ENCODE measurements at regions not wholly inside any gene's neighbourhood (a gene's known extent, or its start where the extent isn't known, plus 50 kb on each side); places are given as distances from the start of the nearest gene placed in this dataset.
"Not testable (repeated sequence)": the region's sequence is repeated elsewhere in the genome, so short reads cannot be mapped to it uniquely, and the experiment has no call there.

GRCh38 chr1:4178501-4179113 is 278.5 kb upstream of the C1orf174 start:
- no peaks in the 10 kb centered on the region for H3K36me3 ChIP-seq (ENCODE audit: control insufficient read depth, insufficient read depth, low read length)
- H3K27me3 ChIP-seq (ENCODE audit: control insufficient read depth, insufficient read depth, low read length) = peaks cover 2% of the 10 kb centered on the region; the same call in 1 of the 2 replicates
- DNase-seq (ENCODE audit: low read depth, low spot score) (no peak), ATAC-seq (no peak)
- BruUV-seq (replicated peaks) = no TSS peak
- no peaks in the 10 kb centered on the region for H3K4me1 ChIP-seq (ENCODE audit: control insufficient read depth, insufficient read depth, low read length)
- TF ChIP-seq SIN3A (IDR thresholded peaks at IDR 0.05; ENCODE audit: borderline replicate concordance, insufficient read depth, low read depth, low read length) = no peak
- TF ChIP-seq TCF7L2 (IDR thresholded peaks at IDR 0.05; ENCODE audit: low read depth, low read length) = no peak
- no peak for TF ChIP-seq REST (IDR thresholded peaks at IDR 0.05; ENCODE audit: insufficient read depth in 1 of 2, low read depth in 2 of 2, low read length in 1 of 2)
- no peak for TF ChIP-seq CTCF (IDR thresholded peaks at IDR 0.05)
- ChIA-PET POLR2A (no interaction called here), CTCF (no interaction called here)
- H3K9me3 ChIP-seq (ENCODE audit: control insufficient read depth, insufficient read depth, low read depth, low read length) = no peaks in the 10 kb centered on the region
- H3K4me3 ChIP-seq (ENCODE audit: low read depth in 2 of 2, low read length in 2 of 2) = no peak overlapping the region
- intact Hi-C loops (cut with micrococcal nuclease; ENCODE audit: unreplicated experiment) = no loop called here
- no peak overlapping the region for H3K27ac ChIP-seq (ENCODE audit: low read length)
- in situ Hi-C loops (cut with HindIII; ENCODE audit: low pct_unique_long_range_greater_than_20kb, low sequenced_read_pairs) = no loop called here

- TF ChIP-seq POLR2AphosphoS5 (IDR thresholded peaks at IDR 0.05; ENCODE audit: low read depth, low read length) (no peak), SIN3A (IDR thresholded peaks at IDR 0.05; ENCODE audit: borderline replicate concordance, insufficient read depth, low read depth, low read length) (no peak), CTCF (IDR thresholded peaks at IDR 0.05) (no peak), REST (IDR thresholded peaks at IDR 0.05; ENCODE audit: insufficient read depth in 1 of 2, low read depth in 2 of 2, low read length in 1 of 2) (no peak), TCF7L2 (IDR thresholded peaks at IDR 0.05; ENCODE audit: low read depth, low read length) (no peak)
- CTCF ChIA-PET = no interaction called here
- intact Hi-C loops (cut with micrococcal nuclease; ENCODE audit: unreplicated experiment) = no loop called here
These were observed 280.1 kb upstream of the C1orf174 start for GRCh38 chr1:4179914-4180735.

GRCh38 chr1:4186486-4186885 is 286.4 kb upstream of the C1orf174 start:
- in situ Hi-C loops (cut with HindIII; ENCODE audit: low pct_unique_long_range_greater_than_20kb, low sequenced_read_pairs); DNase-seq (ENCODE audit: low read depth, low spot score); H3K4me3 ChIP-seq (ENCODE audit: low read depth in 2 of 2, low read length in 2 of 2); H3K27ac ChIP-seq (ENCODE audit: low read length); H3K27me3 ChIP-seq (ENCODE audit: control insufficient read depth, insufficient read depth, low read length); CTCF ChIA-PET; intact Hi-C loops (cut with micrococcal nuclease; ENCODE audit: unreplicated experiment); ATAC-seq; BruUV-seq (replicated peaks); H3K4me1 ChIP-seq (ENCODE audit: control insufficient read depth, insufficient read depth, low read length); H3K36me3 ChIP-seq (ENCODE audit: control insufficient read depth, insufficient read depth, low read length); POLR2A ChIA-PET; H3K9me3 ChIP-seq (ENCODE audit: control insufficient read depth, insufficient read depth, low read depth, low read length): not testable (repeated sequence)

More at GRCh38 chr1:4179914-4180735, 280.1 kb upstream of the C1orf174 start:
- DNase-seq (ENCODE audit: low read depth, low spot score) (no peak), ATAC-seq (no peak)
- in situ Hi-C loops (cut with HindIII; ENCODE audit: low pct_unique_long_range_greater_than_20kb, low sequenced_read_pairs) = no loop called here
- H3K9me3 ChIP-seq (ENCODE audit: control insufficient read depth, insufficient read depth, low read depth, low read length) = no peaks in the 10 kb centered on the region
- H3K4me3 ChIP-seq (ENCODE audit: low read depth in 2 of 2, low read length in 2 of 2) = no peak overlapping the region
- H3K36me3 ChIP-seq (ENCODE audit: control insufficient read depth, insufficient read depth, low read length) = no peaks in the 10 kb centered on the region
- POLR2A ChIA-PET = no interaction called here
- peaks cover 2% of the 10 kb centered on the region; the same call in 1 of the 2 replicates for H3K27me3 ChIP-seq (ENCODE audit: control insufficient read depth, insufficient read depth, low read length)
- H3K27ac ChIP-seq (ENCODE audit: low read length) = no peak overlapping the region
- no TSS peak for BruUV-seq (replicated peaks)
- H3K4me1 ChIP-seq (ENCODE audit: control insufficient read depth, insufficient read depth, low read length) = no peaks in the 10 kb centered on the region

All from Panc1 (cell line).